T-cell (primary cell): ENCODE measurements at regions not wholly inside any gene's neighbourhood (a gene's known extent, or its start where the extent isn't known, plus 50 kb on each side); places are given as distances from the start of the nearest gene placed in this dataset.

Experiments
- ATAC-seq, 4 experiments: fragments of 200-7000 bp in 3 of 4; fragments of 150-1000 bp in 1 of 4; cut with Tn5 transposase; replicated peaks in 1 of 4; 1 replicate in 3 of 4; 2 replicates in 1 of 4; pipeline ENCODE4 v1.10.0; 2021; ENCODE audit warnings: moderate library complexity in 3 of 4, mild to moderate bottlenecking in 2 of 4, moderate number of reproducible peaks in 1 of 4
- CTCF ChIA-PET, 2 donors: fragments of 300-600 bp; sonication (Branson Sonifier 250); formaldehyde crosslinking; loops; one replicate each; lab custom pipeline; 2022; ENCODE audit warnings: antibody characterized with exemption in 2 of 2; lab: Charles Lee
- POLR2A ChIA-PET, 2 donors: fragments of 300-600 bp; sonication (Branson Sonifier 250); formaldehyde crosslinking; loops; one replicate each; lab custom pipeline; 2022; ENCODE audit warnings: antibody characterized with exemption in 2 of 2; lab: Charles Lee
- DNase-seq, 35 experiments: peaks; one replicate each; pipeline versions ENCODE4 v3.0.0 to v3.0.0-alpha.2; 2013 to 2023
- H3K27ac ChIP-seq: one replicate; pipeline ENCODE4 v1.5.1; 2013; ENCODE audit warnings: low read length
- H3K27me3 ChIP-seq, 2 experiments: replicated peaks in 1 of 2; 1 replicate in 1 of 2; 2 replicates in 1 of 2; pipeline versions ENCODE4 v1.6.1 to v1.7.0; 2013; ENCODE audit warnings: low read length in 1 of 2, mixed read lengths in 1 of 2; ENCODE audit not compliant: control insufficient read depth in 2 of 2, insufficient read depth in 2 of 2; ENCODE audit errors: extremely low read depth in 1 of 2
- H3K36me3 ChIP-seq, 2 donors: 1 replicate in 1 of 2; 2 replicates in 1 of 2; pipeline versions ENCODE4 v1.6.1 to v1.7.0; 2013; ENCODE audit warnings: low read length in 1 of 2; ENCODE audit not compliant: control insufficient read depth in 2 of 2, insufficient read depth in 1 of 2; ENCODE audit errors: extremely low read depth in 1 of 2
- H3K4me1 ChIP-seq, 2 experiments: 1 replicate in 1 of 2; 2 replicates in 1 of 2; pipeline versions ENCODE4 v1.6.1 to v1.7.0; 2013; ENCODE audit warnings: low read length in 2 of 2, mixed read lengths in 1 of 2; ENCODE audit not compliant: insufficient read depth in 2 of 2, control insufficient read depth in 1 of 2; ENCODE audit errors: extremely low read depth in 1 of 2
- H3K4me3 ChIP-seq, 2 donors: 1 replicate in 1 of 2; 2 replicates in 1 of 2; pipeline versions ENCODE4 v1.5.1 to v1.7.0; 2013; ENCODE audit warnings: mild to moderate bottlenecking in 2 of 2, low read length in 1 of 2, moderate library complexity in 1 of 2; ENCODE audit not compliant: control insufficient read depth in 1 of 2; ENCODE audit errors: extremely low read depth in 1 of 2
- H3K9me3 ChIP-seq: 2 replicates; pipeline ENCODE4 v1.7.0; 2013
- H3K27ac Mint-ChIP-seq, 2 donors: one replicate each; pipeline ENCODE4 v1.8.0; 2020 to 2021; ENCODE audit warnings: mild to moderate bottlenecking in 2 of 2, mixed read lengths in 2 of 2
- H3K27me3 Mint-ChIP-seq, 2 donors: one replicate each; pipeline ENCODE4 v1.8.0; 2021 to 2022; ENCODE audit warnings: mixed read lengths in 2 of 2
- H3K36me3 Mint-ChIP-seq: one replicate; pipeline ENCODE4 v1.8.0; 2021; ENCODE audit warnings: mixed read lengths
- H3K4me1 Mint-ChIP-seq, 3 donors: one replicate each; pipeline ENCODE4 v1.8.0; 2020 to 2022; ENCODE audit warnings: mixed read lengths in 3 of 3, mild to moderate bottlenecking in 1 of 3
- H3K4me3 Mint-ChIP-seq, 3 donors: one replicate each; pipeline ENCODE4 v1.8.0; 2020 to 2022; ENCODE audit warnings: mild to moderate bottlenecking in 3 of 3, mixed read lengths in 3 of 3, moderate library complexity in 3 of 3
- H3K9me3 Mint-ChIP-seq, 3 donors: one replicate each; pipeline ENCODE4 v1.8.0; 2020 to 2022; ENCODE audit warnings: mixed read lengths in 3 of 3
- WGBS: methylation state at CpG from one replicate; pipeline ENCODE4 v1.1.5; 2013; ENCODE audit warnings: missing lambda C conversion rate; ENCODE audit not compliant: insufficient coverage; 5-methylcytosine and 5-hydroxymethylcytosine counted together

DNA sequence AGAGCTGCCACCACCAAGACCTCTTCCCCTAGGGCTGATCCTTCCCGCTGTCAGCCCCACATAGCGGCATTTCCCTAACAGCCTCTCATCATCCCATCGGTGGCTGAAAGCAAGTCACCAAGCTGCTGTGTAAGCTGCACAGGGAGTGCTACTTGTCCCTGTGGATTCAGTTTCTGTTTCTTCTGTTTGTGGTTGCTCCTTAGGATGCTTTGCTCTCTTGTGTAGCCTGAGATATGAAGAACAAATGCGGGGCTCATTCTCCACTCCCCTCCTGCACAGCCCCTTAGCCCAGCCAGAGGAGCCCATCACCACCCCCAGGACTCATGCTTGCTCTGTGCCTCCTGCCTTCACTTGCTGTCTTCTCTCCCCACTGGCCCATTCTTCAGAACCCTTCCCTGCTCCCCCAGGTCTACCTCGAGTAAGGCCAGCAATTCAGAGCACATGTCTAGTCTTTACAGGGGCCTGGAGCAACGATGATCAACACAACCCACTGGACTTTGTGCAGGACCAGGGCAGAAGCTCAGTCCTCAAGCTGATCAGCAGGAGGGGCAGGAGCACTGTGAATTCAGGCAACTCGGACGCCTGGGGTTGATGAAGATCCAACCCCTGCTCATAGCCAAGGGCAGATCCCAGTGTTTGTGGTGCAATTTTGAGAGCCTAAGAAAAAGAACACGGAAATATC is 82.6 kb upstream of the GALNT2 start:
- Histone ChIP-seq H3K27me3 (no peaks in the 10 kb centered on the region), H3K27ac (no peak overlapping the region), H3K9me3 (no peaks in the 10 kb centered on the region), H3K4me3 (no peak overlapping the region), H3K4me1 (no peaks in the 10 kb centered on the region), H3K36me3 (no peaks in the 10 kb centered on the region)
- ATAC-seq (no peak), DNase-seq (no peak)
- Mint-ChIP-seq H3K36me3 (no peaks in the 10 kb centered on the region), H3K4me1 (peaks cover 0 to 7% (median 0%) of the 10 kb centered on the region in 3 donors), H3K9me3 (no peaks in the 10 kb centered on the region), H3K27me3 (peaks cover 4% of the 10 kb centered on the region in 2 donors), H3K27ac (no peak overlapping the region), H3K4me3 (no peak overlapping the region)
- POLR2A ChIA-PET: no interaction called here
- CTCF ChIA-PET: no interaction called here
- 77% methylated on average over 6 of the region's 9 CpGs for WGBS

GRCh38 chr1:229984992-229985612 is 81.9 kb upstream of the GALNT2 start:
- peaks cover 0 to 7% (median 0%) of the 10 kb centered on the region in 3 donors for H3K4me1 Mint-ChIP-seq
- WGBS: 82% methylated on average over 7 of the region's 9 CpGs
- H3K4me3 Mint-ChIP-seq: no peak overlapping the region
- ChIA-PET POLR2A (no interaction called here), CTCF (no interaction called here)
- H3K4me1 ChIP-seq: no peaks in the 10 kb centered on the region
- H3K27me3 Mint-ChIP-seq: peaks cover 3% of the 10 kb centered on the region in 2 donors
- no peaks in the 10 kb centered on the region for H3K9me3 Mint-ChIP-seq
- H3K36me3 Mint-ChIP-seq: no peaks in the 10 kb centered on the region
- no peaks in the 10 kb centered on the region for H3K27me3 ChIP-seq
- no peak overlapping the region for H3K27ac Mint-ChIP-seq
- H3K36me3 ChIP-seq: no peaks in the 10 kb centered on the region
- H3K9me3 ChIP-seq: no peaks in the 10 kb centered on the region
- no peak overlapping the region for H3K27ac ChIP-seq
- no peak overlapping the region for H3K4me3 ChIP-seq
- no peak for DNase-seq
- ATAC-seq: no peak

DNA sequence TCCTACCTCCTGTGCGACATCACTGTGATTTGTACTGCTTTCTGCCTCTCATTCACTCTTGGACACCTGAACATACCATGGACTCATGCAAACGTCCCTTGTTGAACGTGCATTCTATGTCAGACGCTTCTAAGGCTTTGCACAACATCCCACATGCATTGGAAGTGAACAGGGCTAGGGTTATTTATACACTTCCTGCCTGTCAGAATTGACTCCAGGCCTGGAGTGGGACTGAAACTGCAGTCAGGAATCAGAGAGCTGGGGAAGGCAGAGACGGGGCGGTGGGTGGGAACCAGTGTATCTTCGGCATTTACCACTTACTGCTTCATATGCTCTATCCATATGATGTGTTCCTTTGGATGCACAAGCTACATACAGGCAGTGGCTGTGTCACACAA is 81.4 kb upstream of the GALNT2 start:
- ATAC-seq: no peak
- H3K4me3 ChIP-seq: no peak overlapping the region
- ChIA-PET CTCF (no interaction called here), POLR2A (no interaction called here)
- Mint-ChIP-seq H3K27me3 (peaks cover 0 to 3% of the 10 kb centered on the region in 2 donors), H3K36me3 (no peaks in the 10 kb centered on the region), H3K27ac (no peak overlapping the region), H3K4me3 (no peak overlapping the region), H3K4me1 (peaks cover 0 to 7% (median 0%) of the 10 kb centered on the region in 3 donors), H3K9me3 (no peaks in the 10 kb centered on the region)
- no peak overlapping the region for H3K27ac ChIP-seq
- H3K27me3 ChIP-seq: no peaks in the 10 kb centered on the region
- H3K36me3 ChIP-seq: no peaks in the 10 kb centered on the region
- no peak for DNase-seq
- WGBS: 91% methylated on average over 1 of the region's 7 CpGs
- H3K9me3 ChIP-seq: no peaks in the 10 kb centered on the region
- no peaks in the 10 kb centered on the region for H3K4me1 ChIP-seq

DNA sequence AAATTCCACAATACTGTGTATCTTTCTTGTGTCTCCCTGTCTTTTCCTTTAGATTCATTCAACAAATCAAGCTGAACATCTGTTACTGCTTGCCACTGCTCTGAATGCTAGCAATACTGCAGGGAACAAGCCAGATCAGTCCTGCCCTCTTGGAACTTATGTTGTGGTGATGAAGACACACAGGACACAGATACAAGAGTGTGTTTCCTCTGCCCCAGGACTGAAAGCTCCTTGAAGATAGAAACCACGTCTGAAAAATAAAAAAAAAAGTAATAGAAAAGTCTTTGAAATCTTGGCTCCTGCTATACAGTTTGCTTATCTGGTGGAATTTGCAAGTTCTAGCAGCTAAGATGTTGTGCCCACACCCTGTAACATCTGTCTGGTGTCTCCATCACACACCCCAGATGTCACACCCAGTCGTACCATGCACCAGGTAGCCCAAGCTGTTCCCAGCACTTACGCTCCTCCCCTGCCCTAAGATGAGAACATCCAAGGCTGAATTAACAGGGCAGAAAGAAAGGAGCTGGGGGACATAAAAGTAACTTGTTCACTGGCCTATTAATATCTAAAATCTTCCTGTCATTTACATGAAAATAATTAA is 80.2 kb upstream of the GALNT2 start:
- ATAC-seq (no peak), DNase-seq (no peak)
- 20% methylated on average over 2 of the region's 3 CpGs for WGBS
- Histone ChIP-seq H3K4me1 (no peaks in the 10 kb centered on the region), H3K9me3 (no peaks in the 10 kb centered on the region), H3K36me3 (no peaks in the 10 kb centered on the region), H3K4me3 (no peak overlapping the region), H3K27ac (no peak overlapping the region), H3K27me3 (no peaks in the 10 kb centered on the region)
- Mint-ChIP-seq H3K4me1 (peaks cover 0 to 7% (median 0%) of the 10 kb centered on the region in 3 donors), H3K36me3 (no peaks in the 10 kb centered on the region), H3K27me3 (peaks cover 0 to 5% of the 10 kb centered on the region in 2 donors), H3K9me3 (no peaks in the 10 kb centered on the region), H3K4me3 (no peak overlapping the region), H3K27ac (no peak overlapping the region)
- POLR2A ChIA-PET: no interaction called here
- CTCF ChIA-PET: no interaction called here

GRCh38 chr1:229987953-229988352 is 79.1 kb upstream of the GALNT2 start:
- Histone ChIP-seq H3K9me3 (no peaks in the 10 kb centered on the region), H3K36me3 (no peaks in the 10 kb centered on the region), H3K4me3 (no peak overlapping the region), H3K27me3 (no peaks in the 10 kb centered on the region), H3K27ac (no peak overlapping the region), H3K4me1 (no peaks in the 10 kb centered on the region)
- Mint-ChIP-seq H3K27me3 (peaks cover 0 to 1% of the 10 kb centered on the region in 2 donors), H3K27ac (no peak overlapping the region), H3K36me3 (no peaks in the 10 kb centered on the region), H3K4me1 (peaks cover 0 to 7% (median 0%) of the 10 kb centered on the region in 3 donors), H3K4me3 (no peak overlapping the region), H3K9me3 (no peaks in the 10 kb centered on the region)
- DNase-seq (no peak), ATAC-seq (no peak)
- POLR2A ChIA-PET: no interaction called here
- WGBS: no CpG with 5 or more reads among the region's 6 CpGs
- CTCF ChIA-PET: interaction anchor here in 1 of 2 donors (0.5 kb wide), 1 partner anchor 748 kb away, joined by 9 read pairs; no protein-coding TSS in a partner anchor

DNA sequence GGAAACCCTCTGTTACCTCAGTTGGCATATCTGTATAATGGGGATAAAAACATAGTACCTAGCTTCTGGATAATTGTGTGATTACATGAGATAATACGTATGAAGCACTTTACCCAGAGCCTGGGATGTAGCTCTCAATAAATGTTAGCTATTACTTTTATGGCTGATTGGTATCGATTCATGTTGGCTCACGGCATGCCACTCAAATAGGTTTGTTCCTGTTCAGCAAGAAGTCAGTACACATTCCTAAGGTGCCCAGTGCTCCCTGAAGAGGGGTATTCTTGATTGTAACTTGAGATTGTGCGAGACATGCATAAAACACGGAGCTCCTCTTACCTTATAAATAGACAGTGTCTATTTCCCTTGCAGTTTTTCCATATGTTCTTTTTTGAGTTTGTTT is 78.5 kb upstream of the GALNT2 start:
- H3K27ac Mint-ChIP-seq: no peak overlapping the region
- CTCF ChIA-PET: interaction anchor here in 1 of 2 donors (0.5 kb wide), 1 partner anchor 749 kb away, joined by 9 read pairs; no protein-coding TSS in a partner anchor

More for the DNA sequence above, 78.5 kb upstream of the GALNT2 start:
- H3K27ac ChIP-seq: no peak overlapping the region
- POLR2A ChIA-PET: no interaction called here
- H3K27me3 ChIP-seq: no peaks in the 10 kb centered on the region
- no peaks in the 10 kb centered on the region for H3K36me3 ChIP-seq
- no peaks in the 10 kb centered on the region for H3K36me3 Mint-ChIP-seq
- WGBS: 88% methylated on average over 3 of the region's 5 CpGs
- ATAC-seq (no peak), DNase-seq (no peak)
- H3K4me1 Mint-ChIP-seq: peaks cover 0 to 7% (median 0%) of the 10 kb centered on the region in 3 donors
- H3K4me3 ChIP-seq: no peak overlapping the region
- no peaks in the 10 kb centered on the region for H3K9me3 ChIP-seq
- H3K4me1 ChIP-seq: no peaks in the 10 kb centered on the region
- H3K27me3 Mint-ChIP-seq: peaks cover 0 to 1% of the 10 kb centered on the region in 2 donors
- no peak overlapping the region for H3K4me3 Mint-ChIP-seq
- no peaks in the 10 kb centered on the region for H3K9me3 Mint-ChIP-seq
